ENCODE measurements at regions not wholly inside any gene's neighbourhood (a gene's known extent, or its start where the extent isn't known, plus 50 kb on each side); places are given as distances from the start of the nearest gene placed in this dataset.
A peak's percentile ranks its signal among the peaks of the same experiment; 100 is the strongest.

GRCh38 chr13:34257966-34258365 is 440.0 kb downstream of the RFC3 start:
- no peak for TF ChIP-seq CTCF (IDR thresholded peaks at IDR 0.05; ENCODE audit: insufficient read depth, low read length)
- TF ChIP-seq SPI1 (IDR thresholded peaks at IDR 0.05; ENCODE audit: borderline replicate concordance, low read depth): peak; percentile 48; the same call in 1 of the 2 replicates
- no peak for TF ChIP-seq POLR2AphosphoS5 (IDR thresholded peaks at IDR 0.05; ENCODE audit: low read depth)
- TF ChIP-seq REST (IDR thresholded peaks at IDR 0.05; ENCODE audit: insufficient replicate concordance, low read depth): no peak
- TF ChIP-seq GABPA (IDR thresholded peaks at IDR 0.05; ENCODE audit: low read depth): no peak

Measured in HL-60 (cell line).